ENCODE measurements at regions not wholly inside any gene's neighbourhood (a gene's known extent, or its start where the extent isn't known, plus 50 kb on each side); places are given as distances from the start of the nearest gene placed in this dataset.

GRCh38 chr1:164310166-164310565 lies 248.8 kb upstream of the PBX1 start:
- BruUV-seq (replicated peaks) = no TSS peak
- Histone ChIP-seq H4K20me1 (replicated peaks; ENCODE audit: control insufficient read depth, insufficient read depth, low read length) (no peaks in the 10 kb centered on the region), H2AFZ (ENCODE audit: low read depth, low read length) (no peak overlapping the region), H3K4me2 (ENCODE audit: insufficient read depth, low read length) (no peak overlapping the region), H3K27me3 (ENCODE audit: control insufficient read depth in 2 of 2, insufficient read depth in 2 of 2, low read length in 2 of 2) (no peaks in the 10 kb centered on the region), H3K9me3 (replicated peaks; ENCODE audit: control insufficient read depth, insufficient read depth, low read depth, low read length) (0 out of 2 replicates have a peak, but pooled peaks cover 2% of the 10 kb centered on the region), H3K9me1 (ENCODE audit: control insufficient read depth, insufficient read depth, low read length) (no peaks in the 10 kb centered on the region), H3K79me2 (ENCODE audit: control insufficient read depth, insufficient read depth, low read length) (no peaks in the 10 kb centered on the region), H3K27ac (ENCODE audit: extremely low read depth, low read depth, low read length) (no peak overlapping the region), H3K9ac (ENCODE audit: insufficient read depth in 1 of 2, low read depth in 2 of 2, low read length in 2 of 2) (no peak overlapping the region), H3K4me1 (replicated peaks in 1 of 2; ENCODE audit: control insufficient read depth in 2 of 2, insufficient read depth in 2 of 2, low read length in 2 of 2) (no peaks in the 10 kb centered on the region), H3K36me3 (ENCODE audit: control insufficient read depth, insufficient read depth, low read length) (no peaks in the 10 kb centered on the region), H3K4me3 (no peak overlapping the region)
- no peak for ATAC-seq
- WGBS (ENCODE audit: insufficient coverage, low coverage, missing lambda C conversion rate) = 3% methylated on average over 3 of the region's 3 CpGs
- TF ChIP-seq ZBTB34 (CRISPR knock-in tag; IDR thresholded peaks at IDR 0.05) (no peak), CXXC5 (CRISPR knock-in tag; IDR thresholded peaks at IDR 0.05) (no peak), WHSC1 (IDR thresholded peaks at IDR 0.05; ENCODE audit: low read length) (no peak), NFATC3 (IDR thresholded peaks at IDR 0.05) (no peak), NCOA4 (IDR thresholded peaks at IDR 0.05; ENCODE audit: partially characterized antibody) (no peak), ZNF57 (CRISPR knock-in tag; IDR thresholded peaks at IDR 0.05) (no peak), SREBF2 (CRISPR knock-in tag; IDR thresholded peaks at IDR 0.05) (no peak), ZNF695 (CRISPR knock-in tag; IDR thresholded peaks at IDR 0.05) (no peak), ZSCAN32 (CRISPR knock-in tag; IDR thresholded peaks at IDR 0.05) (no peak)
- in situ Hi-C loops (cut with MboI) (no loop called here), intact Hi-C loops (cut with micrococcal nuclease) (no loop called here)
- no peak for FAIRE-seq
- CTCF ChIA-PET (ENCODE audit: low intra/inter-chr PET ratio) = no interaction called here
- no peak for DNase-seq (ENCODE audit: extremely low read depth in 1 of 4, low spot score in 3 of 4)
- POLR2A ChIA-PET = no interaction called here

Data from K562 (cell line).